Trophoblast cell (in vitro differentiated cells and primary cell): ENCODE measurements at regions not wholly inside any gene's neighbourhood (a gene's known extent, or its start where the extent isn't known, plus 50 kb on each side); places are given as distances from the start of the nearest gene placed in this dataset.

Experiments
- DNase-seq, 2 donors: peaks; one replicate each; pipeline ENCODE4 v3.0.0-alpha.2; 2016
- H2AFZ ChIP-seq: 2 replicates; pipeline ENCODE4 v1.6.1; 2013; ENCODE audit warnings: low read length, moderate library complexity, mild to moderate bottlenecking; ENCODE audit not compliant: insufficient read depth, poor library complexity
- H2AK5ac ChIP-seq: 2 replicates; pipeline ENCODE4 v1.6.1; 2013; ENCODE audit warnings: mild to moderate bottlenecking, low read length
- H2BK120ac ChIP-seq: 2 replicates; pipeline ENCODE4 v1.6.1; 2013; ENCODE audit warnings: low read length, mild to moderate bottlenecking, moderate library complexity; ENCODE audit not compliant: insufficient read depth, poor library complexity
- H2BK12ac ChIP-seq: 2 replicates; pipeline ENCODE4 v1.6.1; 2013; ENCODE audit warnings: mild to moderate bottlenecking, low read length, moderate library complexity
- H2BK5ac ChIP-seq: 2 replicates; pipeline ENCODE4 v1.6.1; 2013; ENCODE audit warnings: low read length, low read depth, moderate library complexity, mild to moderate bottlenecking; ENCODE audit not compliant: poor library complexity
- H3K14ac ChIP-seq: 2 replicates; pipeline ENCODE4 v1.6.1; 2013; ENCODE audit warnings: mild to moderate bottlenecking, low read length
- H3K18ac ChIP-seq: 2 replicates; pipeline ENCODE4 v1.6.1; 2013; ENCODE audit warnings: mild to moderate bottlenecking, low read length
- H3K23ac ChIP-seq: 2 replicates; pipeline ENCODE4 v1.6.1; 2013; ENCODE audit warnings: low read length
- H3K27ac ChIP-seq: 2 replicates; pipeline ENCODE4 v1.5.1; 2013; ENCODE audit warnings: low read depth, mild to moderate bottlenecking, inconsistent platforms, low read length, moderate library complexity
- H3K27me3 ChIP-seq: 2 replicates; pipeline ENCODE4 v1.6.1; 2013; ENCODE audit warnings: inconsistent platforms, mild to moderate bottlenecking, low read length, moderate library complexity; ENCODE audit not compliant: insufficient read depth
- H3K36me3 ChIP-seq, 2 experiments: 1 replicate in 1 of 2; 2 replicates in 1 of 2; pipeline ENCODE4 v1.6.1; 2013; ENCODE audit warnings: low read length in 2 of 2, mild to moderate bottlenecking in 2 of 2, moderate library complexity in 1 of 2; ENCODE audit not compliant: insufficient read depth in 2 of 2, control insufficient read depth in 1 of 2
- H3K4ac ChIP-seq: 2 replicates; pipeline ENCODE4 v1.6.1; 2013; ENCODE audit warnings: low read depth, mild to moderate bottlenecking, low read length, moderate library complexity
- H3K4me1 ChIP-seq, 2 experiments: 1 replicate in 1 of 2; 2 replicates in 1 of 2; pipeline ENCODE4 v1.6.1; 2013; ENCODE audit warnings: low read length in 2 of 2, mild to moderate bottlenecking in 2 of 2, moderate library complexity in 1 of 2; ENCODE audit not compliant: insufficient read depth in 2 of 2, control insufficient read depth in 1 of 2
- H3K4me2 ChIP-seq: 2 replicates; pipeline ENCODE4 v1.6.1; 2013; ENCODE audit warnings: inconsistent platforms, mild to moderate bottlenecking, low read length, moderate library complexity
- H3K4me3 ChIP-seq: 2 replicates; pipeline ENCODE4 v1.5.1; 2013; ENCODE audit warnings: mild to moderate bottlenecking, low read depth, low read length, inconsistent platforms
- H3K79me1 ChIP-seq: one replicate; pipeline ENCODE4 v1.6.1; 2013; ENCODE audit warnings: low read length
- H3K79me2 ChIP-seq: 2 replicates; pipeline ENCODE4 v1.6.1; 2013; ENCODE audit warnings: low read length, mild to moderate bottlenecking; ENCODE audit not compliant: control insufficient read depth, insufficient read depth, poor library complexity
- H3K9ac ChIP-seq: 2 replicates; pipeline ENCODE4 v1.6.1; 2013; ENCODE audit warnings: mild to moderate bottlenecking, low read length
- H3K9me3 ChIP-seq: 2 replicates; pipeline ENCODE4 v1.6.1; 2013; ENCODE audit warnings: low read depth, mild to moderate bottlenecking, control low read depth, inconsistent platforms, low read length; ENCODE audit not compliant: insufficient read depth
- H4K12ac ChIP-seq: 2 replicates; pipeline ENCODE4 v1.6.1; 2013; ENCODE audit warnings: low read depth, mild to moderate bottlenecking, low read length, moderate library complexity
- H4K8ac ChIP-seq: 2 replicates; pipeline ENCODE4 v1.6.1; 2013; ENCODE audit warnings: low read depth, mild to moderate bottlenecking, low read length, moderate library complexity
- H4K91ac ChIP-seq: one replicate; pipeline ENCODE4 v1.6.1; 2013; ENCODE audit warnings: low read depth, mild to moderate bottlenecking, low read length, moderate library complexity
- WGBS: extraction: QIAGEN DNeasy Blood & Tissue Kit; methylation state at CpG from one replicate; pipeline ENCODE4 v1.1.7; 2013; ENCODE audit warnings: missing lambda C conversion rate; ENCODE audit not compliant: insufficient read length, insufficient coverage; ENCODE audit errors: extremely low coverage; 5-methylcytosine and 5-hydroxymethylcytosine counted together

DNA sequence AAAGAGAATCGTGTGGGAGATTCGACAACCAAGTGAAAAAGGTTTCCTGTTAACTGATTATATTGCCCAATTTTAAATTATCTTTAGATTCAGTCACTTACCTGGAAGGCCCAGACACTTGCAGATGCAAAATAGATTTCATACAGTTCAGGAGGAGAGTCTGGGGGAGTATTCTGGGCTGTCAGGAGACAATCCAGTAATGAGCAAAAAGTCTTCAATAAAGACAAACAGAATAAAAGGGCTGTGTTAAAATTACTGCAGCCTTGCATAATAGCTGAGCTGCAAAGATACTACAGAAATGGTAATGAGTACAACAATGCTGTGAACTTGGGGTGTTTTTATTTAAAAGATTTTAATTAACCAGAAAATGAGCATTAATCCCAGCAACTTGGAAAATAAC, 303.6 kb downstream of the SP3 start:
- Histone ChIP-seq H4K8ac (no peak overlapping the region), H3K36me3 (no peaks in the 10 kb centered on the region), H3K23ac (no peak overlapping the region), H3K4ac (no peak overlapping the region), H2BK5ac (no peak overlapping the region), H2BK120ac (no peak overlapping the region), H2BK12ac (no peak overlapping the region), H3K79me1 (peaks cover 3% of the 10 kb centered on the region), H4K12ac (no peak overlapping the region), H2AFZ (no peak overlapping the region), H3K27ac (no peak overlapping the region), H2AK5ac (no peak overlapping the region), H3K9me3 (no peaks in the 10 kb centered on the region), H3K14ac (no peak overlapping the region), H3K4me1 (peaks cover 5 to 7% of the 10 kb centered on the region in 2 experiments), H3K18ac (no peak overlapping the region), H3K4me3 (no peak overlapping the region), H3K79me2 (no peaks in the 10 kb centered on the region), H3K4me2 (no peak overlapping the region), H3K27me3 (no peaks in the 10 kb centered on the region), H4K91ac (no peak overlapping the region), H3K9ac (no peak overlapping the region)
- DNase-seq = no peak
- WGBS = no CpG with 5 or more reads among the region's 2 CpGs

DNA sequence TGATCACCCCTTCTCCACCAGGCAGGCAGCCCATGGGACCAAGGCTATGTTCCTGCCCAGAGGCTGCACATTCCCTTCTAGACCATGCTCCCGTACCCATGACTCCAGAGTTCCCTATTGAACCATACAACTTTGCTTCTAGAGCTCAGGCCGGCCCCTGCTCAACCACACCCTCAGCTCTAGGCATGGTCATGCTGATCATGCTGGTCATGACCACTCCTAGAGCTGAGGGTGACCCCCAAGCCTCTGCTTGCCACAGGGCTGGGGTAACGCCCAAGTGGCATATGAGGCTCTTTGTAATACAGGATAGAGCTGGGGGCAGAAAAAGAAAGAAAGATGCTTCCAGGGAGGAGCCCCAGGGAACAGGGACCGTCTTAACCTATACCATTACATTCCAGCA, 301.8 kb downstream of the SP3 start:
- H2AK5ac ChIP-seq = no peak overlapping the region
- H3K27ac ChIP-seq = no peak overlapping the region
- H3K4me3 ChIP-seq = no peak overlapping the region
- no peak overlapping the region for H2BK120ac ChIP-seq
- DNase-seq = no peak
- no peaks in the 10 kb centered on the region for H3K27me3 ChIP-seq
- no peaks in the 10 kb centered on the region for H3K79me2 ChIP-seq
- no peak overlapping the region for H4K12ac ChIP-seq
- H3K4ac ChIP-seq = no peak overlapping the region
- no peaks in the 10 kb centered on the region for H3K9me3 ChIP-seq
- H3K36me3 ChIP-seq = no peaks in the 10 kb centered on the region
- no peak overlapping the region for H4K91ac ChIP-seq
- WGBS = no CpG with 5 or more reads among the region's 4 CpGs
- H3K14ac ChIP-seq = no peak overlapping the region
- H3K4me1 ChIP-seq = peaks cover 5 to 6% of the 10 kb centered on the region in 2 experiments
- H2BK12ac ChIP-seq = no peak overlapping the region
- no peak overlapping the region for H4K8ac ChIP-seq
- peaks cover 3% of the 10 kb centered on the region for H3K79me1 ChIP-seq
- no peak overlapping the region for H3K9ac ChIP-seq
- H2AFZ ChIP-seq = no peak overlapping the region
- no peak overlapping the region for H3K4me2 ChIP-seq
- H2BK5ac ChIP-seq = no peak overlapping the region
- no peak overlapping the region for H3K23ac ChIP-seq
- no peak overlapping the region for H3K18ac ChIP-seq

DNA sequence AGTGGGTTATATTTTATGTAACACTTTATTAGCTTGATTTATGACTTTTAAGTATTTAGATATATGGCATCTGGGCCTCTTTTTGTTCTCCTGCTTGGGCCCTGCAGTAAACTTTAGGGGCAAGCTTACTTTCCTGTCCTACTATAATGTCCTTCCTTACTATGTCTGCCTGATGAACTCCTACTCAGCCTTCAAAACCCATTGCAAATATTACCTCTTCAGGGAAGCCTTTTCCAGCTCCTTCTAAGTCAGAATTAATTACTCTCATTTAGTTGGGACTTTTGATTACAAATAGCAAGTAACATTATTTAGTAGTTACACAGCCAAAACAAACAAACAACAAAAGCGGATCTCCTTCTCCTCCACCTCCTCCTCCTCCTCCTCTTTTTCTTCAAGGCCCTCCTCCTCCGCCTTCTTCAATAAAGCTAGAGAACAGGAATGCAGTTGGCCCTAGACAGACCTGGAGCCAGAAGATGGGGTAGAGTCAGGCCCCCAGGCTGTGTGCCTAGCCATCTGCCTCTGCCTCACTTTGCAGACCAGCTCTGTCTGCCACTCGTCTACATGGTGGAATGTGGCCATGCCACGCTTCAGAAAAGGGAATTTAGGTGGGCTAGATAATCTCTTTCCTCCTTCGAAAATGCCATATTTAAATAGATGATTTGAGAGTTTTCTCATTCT, 301.2 kb downstream of the SP3 start:
- no peak overlapping the region for H4K91ac ChIP-seq

DNA sequence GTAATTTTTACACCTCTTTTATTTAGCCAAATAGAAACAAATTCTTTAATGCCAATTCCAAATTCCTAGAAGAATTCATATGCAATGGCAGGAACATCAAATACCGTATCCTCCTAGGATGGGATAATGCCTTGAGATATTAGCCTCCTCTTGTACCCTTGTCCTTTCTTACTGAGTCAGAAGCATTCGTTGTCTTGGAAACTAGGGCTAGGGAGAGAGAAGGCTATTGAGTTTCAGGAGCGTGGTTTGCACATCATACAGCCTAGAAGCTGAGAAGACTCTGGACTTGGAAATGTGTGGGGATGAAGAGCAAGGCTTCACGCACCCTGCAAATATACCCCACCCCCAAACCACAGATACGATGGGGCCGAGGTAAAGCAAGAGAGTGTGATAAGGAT, 300.7 kb downstream of the SP3 start:
- whole genome bisulfite sequencing = no CpG with 5 or more reads among the region's 6 CpGs
- Histone ChIP-seq H4K12ac (no peak overlapping the region), H2AFZ (no peak overlapping the region)

More for the DNA sequence above, 301.2 kb downstream of the SP3 start:
- peaks cover 3% of the 10 kb centered on the region for H3K79me1 ChIP-seq
- H3K4me2 ChIP-seq = no peak overlapping the region
- no peak overlapping the region for H4K12ac ChIP-seq
- no peak overlapping the region for H2AFZ ChIP-seq
- no peaks in the 10 kb centered on the region for H3K27me3 ChIP-seq
- no peak overlapping the region for H3K9ac ChIP-seq
- no peak overlapping the region for H2AK5ac ChIP-seq
- no peak overlapping the region for H4K8ac ChIP-seq
- H3K79me2 ChIP-seq = no peaks in the 10 kb centered on the region
- H3K4ac ChIP-seq = no peak overlapping the region
- no peak overlapping the region for H3K18ac ChIP-seq
- H2BK12ac ChIP-seq = no peak overlapping the region
- no peak overlapping the region for H2BK120ac ChIP-seq
- H3K4me3 ChIP-seq = no peak overlapping the region
- no peak overlapping the region for H2BK5ac ChIP-seq
- H3K14ac ChIP-seq = no peak overlapping the region
- no peaks in the 10 kb centered on the region for H3K36me3 ChIP-seq
- H3K23ac ChIP-seq = no peak overlapping the region
- no peak for DNase-seq
- H3K4me1 ChIP-seq = peaks cover 5 to 6% of the 10 kb centered on the region in 2 experiments
- H3K27ac ChIP-seq = no peak overlapping the region
- H3K9me3 ChIP-seq = no peaks in the 10 kb centered on the region
- no CpG with 5 or more reads among the region's 5 CpGs for WGBS

More for the DNA sequence above, 300.7 kb downstream of the SP3 start:
- no peak overlapping the region for H4K8ac ChIP-seq
- H3K4me1 ChIP-seq = peaks cover 5 to 6% of the 10 kb centered on the region in 2 experiments
- H3K27me3 ChIP-seq = no peaks in the 10 kb centered on the region
- H3K27ac ChIP-seq = no peak overlapping the region
- no peak overlapping the region for H3K18ac ChIP-seq
- no peak overlapping the region for H2AK5ac ChIP-seq
- no peak overlapping the region for H3K9ac ChIP-seq
- H3K9me3 ChIP-seq = no peaks in the 10 kb centered on the region
- H3K4me2 ChIP-seq = no peak overlapping the region
- H3K79me2 ChIP-seq = no peaks in the 10 kb centered on the region
- H3K23ac ChIP-seq = no peak overlapping the region
- no peak overlapping the region for H3K14ac ChIP-seq
- no peak overlapping the region for H3K4me3 ChIP-seq
- no peak overlapping the region for H2BK12ac ChIP-seq
- H2BK5ac ChIP-seq = no peak overlapping the region
- no peak overlapping the region for H3K4ac ChIP-seq
- H4K91ac ChIP-seq = no peak overlapping the region
- H3K36me3 ChIP-seq = no peaks in the 10 kb centered on the region
- peaks cover 3% of the 10 kb centered on the region for H3K79me1 ChIP-seq
- H2BK120ac ChIP-seq = no peak overlapping the region
- no peak for DNase-seq
